HPDE6-E6E7 (cell line): ENCODE measurements at regions not wholly inside any gene's neighbourhood (a gene's known extent, or its start where the extent isn't known, plus 50 kb on each side); places are given as distances from the start of the nearest gene placed in this dataset.

ENCODE experiments used
- DNase-seq: peaks from one replicate; pipeline ENCODE4 v3.0.0; 2011; ENCODE audit warnings: missing footprints; ENCODE audit errors: extremely low spot score

DNA sequence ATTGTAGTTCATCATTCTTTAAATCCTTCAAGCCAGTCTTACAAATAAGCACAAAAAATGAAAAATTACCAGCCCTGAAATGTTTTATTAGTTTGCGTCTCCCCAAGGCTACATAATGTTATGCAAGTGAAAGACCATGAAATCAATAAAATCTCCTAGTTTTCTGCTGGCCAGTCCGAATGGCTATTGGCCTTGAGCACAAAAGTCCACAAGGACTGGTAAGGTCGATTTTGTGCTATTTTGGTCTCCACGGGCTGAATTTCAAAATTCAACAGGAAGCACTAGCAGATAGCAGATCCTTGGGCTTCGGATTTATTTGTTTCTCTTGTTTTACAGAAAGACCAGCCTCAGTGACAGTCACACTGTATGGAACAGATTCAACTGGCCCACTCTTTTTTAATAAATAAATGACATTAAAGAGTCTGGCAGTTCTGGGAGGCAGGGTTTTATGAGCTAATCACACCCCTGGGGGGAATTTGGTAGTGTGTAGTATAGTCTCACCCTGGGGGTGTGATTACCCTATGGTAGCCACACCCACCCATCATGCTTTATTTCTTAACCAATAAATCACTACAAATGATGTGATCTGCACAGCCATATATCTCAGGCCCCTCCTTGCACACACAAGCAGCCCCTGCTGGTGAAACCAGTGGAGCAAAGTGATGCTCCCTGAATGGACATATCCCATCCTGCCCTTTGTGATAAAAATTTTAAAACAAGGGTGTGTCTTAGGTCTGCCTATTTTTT, 51.1 kb upstream of the TMEM33 start:
- no peak for DNase-seq

DNA sequence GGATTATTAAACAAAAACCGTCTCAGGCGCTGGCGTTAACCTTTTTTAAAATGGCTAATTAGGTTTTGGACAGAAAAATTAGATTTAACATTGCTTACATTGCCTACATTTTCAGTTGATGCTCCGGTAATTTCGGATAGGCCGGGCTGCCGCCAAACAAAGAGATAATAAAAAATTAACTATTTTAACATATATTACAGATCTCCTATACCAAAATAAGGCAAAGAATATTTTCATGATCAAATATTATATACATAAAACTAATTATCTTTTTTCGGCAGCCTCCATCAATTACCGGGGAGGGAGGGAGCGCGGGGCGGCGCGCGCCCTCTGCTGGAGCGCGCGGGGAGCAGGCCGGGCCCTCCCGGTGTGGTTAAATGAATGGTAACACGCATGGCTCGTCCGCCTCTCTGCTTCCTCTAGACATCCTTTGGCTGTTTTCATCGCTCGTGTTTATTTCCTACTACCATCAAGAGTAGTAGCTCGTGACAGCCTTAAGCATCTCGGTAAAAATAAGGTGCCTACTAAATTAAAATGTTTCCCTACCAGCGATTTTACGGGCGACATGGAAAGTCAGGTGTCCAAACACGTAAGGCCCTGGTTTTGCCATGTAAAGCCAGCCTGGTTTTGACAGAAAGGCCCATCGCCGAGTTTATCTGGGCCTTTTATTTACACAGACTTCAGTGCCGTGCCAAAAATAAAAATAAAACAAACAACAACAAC, 52.4 kb upstream of the TMEM33 start:
- peak; percentile 68 for DNase-seq

DNA sequence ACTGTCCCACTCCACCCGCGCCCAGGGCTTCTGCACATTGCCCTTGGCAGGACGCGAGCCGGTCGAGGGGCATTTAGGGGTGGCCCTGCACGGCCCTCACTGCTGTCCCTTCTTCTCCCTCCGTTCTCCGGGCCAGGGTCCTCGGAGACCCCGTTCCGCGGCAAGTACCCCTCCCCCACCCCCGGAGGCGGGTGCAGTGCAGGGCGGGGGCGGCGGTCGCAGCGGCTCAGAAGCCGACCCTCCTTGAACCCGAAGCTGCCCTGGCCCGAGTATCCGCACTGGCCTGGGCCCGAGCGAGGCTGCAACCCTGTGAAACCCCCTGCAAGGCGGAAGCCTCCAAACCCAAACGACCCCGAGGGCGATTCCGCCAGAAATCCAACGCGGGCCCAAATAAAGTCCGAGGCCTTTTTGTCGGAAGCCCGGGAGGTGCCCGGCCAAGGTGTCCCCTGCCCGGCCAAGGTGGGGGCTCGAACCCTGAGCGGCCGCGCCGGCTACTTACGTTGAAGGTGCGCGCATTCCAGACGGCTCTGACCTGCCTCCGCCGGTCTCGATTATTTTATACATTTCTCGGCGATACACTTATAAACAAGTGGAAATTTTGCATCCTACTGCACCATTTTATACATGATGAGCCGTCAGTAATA, 53.1 kb upstream of the TMEM33 start:
- no peak for DNase-seq

DNA sequence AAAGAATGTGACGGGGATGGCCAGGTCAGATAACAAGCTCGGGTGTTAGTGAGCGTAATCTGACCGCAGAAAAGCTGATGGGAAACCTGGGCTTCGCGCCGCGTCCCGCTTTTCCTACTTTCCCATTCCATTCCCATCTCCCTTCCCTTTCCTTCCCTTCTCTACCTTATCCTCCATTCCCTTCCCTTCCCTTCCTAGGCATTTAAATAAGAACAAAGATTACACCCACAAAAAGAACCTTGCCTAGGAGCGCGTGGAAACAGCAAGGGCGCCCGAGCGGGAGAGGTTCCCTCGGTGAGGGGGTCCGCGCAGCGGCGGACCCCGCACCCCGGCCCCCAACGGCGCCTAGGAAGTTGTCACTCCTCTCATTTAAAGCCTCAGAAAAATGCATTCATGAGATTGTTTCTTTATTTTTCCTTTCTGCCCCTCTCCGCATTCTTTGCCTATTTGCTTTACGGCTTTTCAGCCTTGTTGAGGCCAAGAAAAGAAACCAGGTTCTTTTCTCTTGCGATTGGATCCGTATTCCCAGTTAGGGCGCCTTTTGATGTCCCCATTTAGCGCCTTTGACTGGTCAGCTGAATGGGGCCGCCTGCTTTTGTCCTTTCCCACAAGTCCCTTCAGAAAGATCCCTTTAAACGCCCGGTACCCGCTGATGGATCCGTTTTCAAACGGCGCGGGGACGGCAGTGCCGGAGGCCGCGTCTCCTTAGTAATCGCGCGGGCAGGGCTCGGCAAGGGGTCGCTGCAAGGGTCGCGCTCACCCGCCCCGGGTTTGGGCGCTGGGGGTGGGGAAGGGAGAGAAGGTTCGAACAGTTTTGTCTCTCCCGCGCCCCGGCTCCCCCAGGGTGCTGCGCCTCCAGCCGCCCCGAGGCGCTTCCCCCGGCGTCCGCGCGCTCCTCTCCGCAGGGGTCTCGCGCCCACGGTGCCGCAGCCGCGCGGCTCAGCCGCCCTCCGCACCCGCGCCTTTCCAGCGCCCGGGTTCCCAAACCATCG, 54.1 kb upstream of the TMEM33 start:
- no peak for DNase-seq

DNA sequence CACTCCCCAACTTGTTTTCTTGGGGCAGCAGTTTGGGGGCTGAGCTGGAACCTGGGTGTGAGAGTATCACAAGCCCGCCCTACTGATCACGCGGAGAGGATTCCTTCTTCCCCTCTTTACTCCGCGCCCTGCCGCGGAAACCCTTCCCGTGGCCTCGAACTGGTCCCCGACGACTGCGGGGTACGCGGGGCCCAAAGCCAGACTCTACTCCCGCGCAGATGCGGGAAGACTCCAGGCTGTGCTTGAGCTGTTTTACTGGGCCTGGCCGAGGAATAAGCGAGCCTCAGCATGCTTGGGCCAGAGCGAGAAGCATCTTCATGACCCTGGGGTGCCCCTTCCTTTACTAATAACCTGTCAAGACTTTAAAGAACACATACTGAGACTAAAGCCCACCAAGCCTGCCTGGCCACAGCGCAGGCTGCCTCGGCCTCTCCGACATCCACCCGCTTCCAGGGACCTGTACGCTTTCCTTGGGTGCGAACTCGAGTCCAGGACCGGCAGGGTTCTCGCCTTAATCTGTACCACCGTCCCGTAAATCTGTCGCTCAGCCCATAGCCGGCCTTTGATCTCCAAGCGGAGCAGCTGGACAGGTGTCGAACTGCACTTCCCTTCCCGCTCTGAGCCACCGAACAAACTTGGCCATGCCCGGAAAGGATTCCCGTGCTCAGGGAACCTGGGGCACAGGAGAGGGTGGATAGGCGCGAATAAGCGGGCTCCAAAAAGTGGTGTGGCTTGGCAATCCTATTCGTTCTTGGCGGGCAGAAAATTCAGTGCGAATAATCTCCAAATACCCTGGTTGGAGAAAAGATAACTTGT, 55.0 kb upstream of the TMEM33 start:
- no peak for DNase-seq

DNA sequence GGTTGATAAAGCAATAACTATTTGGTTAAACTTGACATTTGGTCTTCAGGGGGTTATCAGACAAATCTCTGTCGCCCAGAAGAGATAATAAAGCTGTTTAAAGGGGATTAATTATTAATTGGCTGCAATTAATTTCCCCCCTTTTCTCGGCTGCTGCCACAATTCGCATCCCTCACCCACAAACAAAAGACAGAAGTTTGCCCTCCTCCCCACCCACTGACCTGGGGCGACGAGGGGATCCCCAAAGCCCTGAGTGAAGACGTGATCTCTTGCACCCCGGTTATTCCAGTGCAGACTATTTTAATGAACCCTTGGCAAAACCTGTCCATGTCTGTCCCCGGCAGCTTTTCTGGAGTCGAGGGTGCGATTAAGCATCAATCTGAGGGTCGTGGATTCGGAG, 55.7 kb upstream of the TMEM33 start:
- DNase-seq: no peak

DNA sequence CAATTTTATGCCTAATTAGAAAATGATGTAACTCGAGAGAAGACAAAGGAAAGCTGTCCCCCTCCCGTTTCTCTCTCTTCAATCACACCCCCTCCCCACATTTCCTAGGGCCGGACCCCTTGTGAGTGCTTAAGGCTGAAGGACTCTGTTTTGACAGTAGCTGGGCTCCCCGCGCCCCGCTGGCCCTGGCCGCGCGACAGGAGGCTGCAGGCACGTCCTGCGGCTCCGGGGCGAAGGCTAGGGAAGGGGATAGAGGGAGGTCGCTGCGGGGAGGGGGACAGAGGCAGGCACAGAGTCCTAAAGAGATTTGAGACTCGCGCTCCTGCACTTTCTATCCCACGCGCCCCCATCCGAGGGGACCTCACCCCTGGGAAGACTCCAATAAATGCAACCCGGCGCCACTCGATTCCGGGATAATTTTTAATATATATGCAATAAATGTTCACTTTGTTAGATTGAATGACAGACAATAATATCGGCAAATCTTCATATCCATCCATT, 56.2 kb upstream of the TMEM33 start:
- no peak for DNase-seq

DNA sequence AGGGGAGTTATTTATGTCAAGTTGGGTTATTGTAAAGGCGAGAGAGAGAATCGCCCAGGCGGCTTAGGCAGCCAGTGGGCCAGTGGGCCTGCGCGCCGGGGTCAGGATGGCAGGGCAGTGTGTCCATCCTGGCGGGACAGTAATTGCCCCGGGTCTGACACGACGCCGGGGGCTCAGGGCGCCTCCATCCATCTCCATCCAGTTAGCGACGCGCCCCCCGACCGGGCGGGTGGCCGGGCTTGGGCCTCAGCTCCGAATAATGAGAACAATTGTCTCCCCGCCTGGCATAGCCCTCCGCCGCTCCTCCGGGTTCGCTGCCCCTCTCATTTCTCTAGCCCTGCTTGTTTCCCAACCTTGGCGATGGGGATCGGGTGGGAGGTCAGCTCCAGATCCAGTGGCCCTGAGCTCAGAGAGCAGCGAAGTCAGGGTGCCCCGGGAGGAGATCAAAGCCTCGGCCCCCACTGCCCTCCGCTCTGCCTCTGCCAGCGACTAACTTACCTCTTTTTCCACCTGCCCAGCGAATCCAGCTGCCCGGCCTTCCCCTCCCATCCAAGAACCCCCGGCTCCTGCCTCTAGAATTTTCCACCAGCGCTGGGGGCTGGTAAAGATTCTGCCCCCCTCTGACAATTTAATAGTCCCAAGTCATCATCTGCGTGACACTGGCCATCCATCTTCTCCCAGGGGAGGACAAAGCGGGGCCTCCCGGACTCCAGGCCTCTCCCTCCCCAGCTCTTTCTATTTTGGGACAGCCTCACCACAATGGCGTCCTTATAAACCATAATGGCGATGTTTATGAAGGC, 56.9 kb upstream of the TMEM33 start:
- no peak for DNase-seq

DNA sequence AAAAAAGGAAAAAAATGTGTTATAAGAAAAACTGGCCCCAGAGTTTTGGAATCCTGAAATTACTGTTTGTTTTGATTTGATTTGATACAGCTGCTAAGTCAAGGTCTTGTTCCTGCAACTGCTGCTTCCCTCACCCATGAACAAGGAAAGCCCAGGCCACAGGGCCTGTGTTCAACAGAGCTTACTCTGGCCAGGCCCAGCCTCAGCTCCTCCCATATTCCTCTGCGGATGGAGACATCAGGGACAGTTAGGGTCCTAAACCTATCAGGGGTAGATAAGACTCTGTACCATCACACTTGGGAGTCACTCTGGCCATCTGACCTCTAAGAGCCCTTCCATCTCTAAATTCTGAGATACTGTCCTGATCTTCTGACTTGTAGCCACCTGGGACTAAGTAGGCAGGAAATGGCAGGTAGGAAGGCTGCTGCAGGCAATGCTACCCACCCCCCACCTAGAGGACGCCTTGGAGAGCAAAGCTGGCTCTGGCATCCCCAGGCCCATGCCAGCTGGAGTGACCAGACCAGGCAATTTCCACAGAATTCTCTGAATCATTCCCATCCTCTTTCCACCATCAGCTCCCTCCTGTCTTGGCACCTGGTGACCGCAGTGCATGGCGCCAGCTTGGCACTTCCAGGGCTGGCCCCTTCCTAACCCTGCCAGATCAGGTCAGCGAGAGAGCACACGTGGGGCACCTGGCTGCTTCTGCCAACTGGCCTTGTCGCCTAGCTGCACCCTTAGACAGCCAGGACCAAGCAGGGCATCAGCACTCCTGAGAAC, 58.0 kb upstream of the TMEM33 start:
- DNase-seq: no peak

DNA sequence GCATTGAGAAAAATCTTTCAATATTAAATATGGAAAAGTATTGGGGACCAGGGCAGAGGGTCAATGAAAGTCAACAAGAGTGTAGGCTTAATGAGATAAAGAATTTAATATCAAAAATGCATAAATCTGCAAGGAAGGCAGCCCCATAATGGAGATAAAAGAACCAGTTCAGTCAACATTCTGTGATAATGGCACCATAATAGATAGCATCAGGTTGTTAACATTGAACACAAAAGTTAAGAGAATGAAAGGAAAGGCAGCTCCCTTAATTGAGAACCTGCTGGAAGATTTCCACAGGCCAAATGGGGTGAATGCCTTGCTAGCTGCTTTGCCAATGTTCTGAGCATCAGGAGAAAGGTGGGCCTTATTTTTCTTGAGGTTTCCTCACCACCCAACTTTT, 60.4 kb upstream of the TMEM33 start:
- DNase-seq: no peak

DNA sequence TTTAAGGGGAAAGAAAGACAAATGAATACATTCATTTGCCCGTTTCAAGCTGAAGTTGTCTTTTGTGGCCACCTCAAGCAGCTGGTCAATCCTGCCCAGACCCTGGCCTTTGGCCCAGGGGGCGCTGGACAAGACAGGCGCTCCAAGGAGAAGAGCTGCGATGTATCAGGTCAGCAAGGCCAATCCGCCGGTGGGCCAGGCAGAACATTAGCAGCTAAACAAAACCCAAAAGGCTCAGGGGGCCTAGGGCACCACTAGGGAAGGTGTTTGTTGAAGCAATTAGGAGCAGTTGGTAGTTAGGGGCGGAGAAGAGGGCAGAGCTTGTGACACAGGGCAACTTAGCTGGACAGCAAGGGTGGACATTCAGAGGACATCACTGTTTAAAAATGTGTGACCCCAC, 60.8 kb upstream of the TMEM33 start:
- DNase-seq: no peak

DNA sequence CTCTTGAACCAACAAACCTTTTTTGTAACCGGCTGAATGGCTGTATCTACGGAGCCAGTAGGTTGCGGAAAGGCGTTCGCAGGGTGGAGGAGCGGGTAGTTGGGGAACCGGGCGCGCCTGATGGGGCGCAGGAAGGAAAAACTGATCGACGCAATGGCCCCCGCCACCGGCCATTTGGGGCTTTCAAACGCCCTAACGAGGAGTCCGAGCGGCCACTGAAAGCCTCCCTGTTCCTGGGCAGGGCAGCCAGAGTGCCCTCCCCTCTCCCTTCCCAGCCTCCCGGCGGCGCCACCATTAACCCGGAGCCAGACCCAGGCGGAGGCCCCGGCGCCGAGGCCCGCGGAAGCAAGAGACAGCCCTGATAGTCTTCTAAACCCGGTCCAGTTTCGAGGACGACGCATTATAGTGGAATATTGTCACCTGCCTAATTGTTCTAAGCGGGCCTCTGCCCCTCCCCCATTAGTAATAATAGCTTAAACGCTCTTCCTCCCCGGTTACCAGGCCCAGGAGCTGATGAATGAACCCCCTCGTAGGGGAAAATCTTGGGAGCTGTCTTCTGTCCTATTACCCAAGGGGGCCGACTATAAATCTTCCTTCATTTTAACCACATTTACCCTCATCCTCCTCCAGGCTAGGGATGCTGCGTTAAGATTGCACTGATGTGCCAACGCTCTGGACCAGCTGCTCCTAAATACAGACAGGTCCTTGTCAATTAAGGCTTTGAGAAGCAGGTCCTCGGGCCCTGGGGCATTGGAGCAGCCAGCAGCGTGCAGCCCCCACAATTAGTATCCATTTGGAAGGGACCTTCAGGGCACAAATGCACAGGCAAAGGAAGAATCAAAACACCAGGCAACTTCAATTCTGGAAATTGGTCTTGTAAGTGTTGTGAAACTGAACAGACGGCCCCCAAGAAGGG, 61.6 kb upstream of the TMEM33 start:
- DNase-seq: no peak

DNA sequence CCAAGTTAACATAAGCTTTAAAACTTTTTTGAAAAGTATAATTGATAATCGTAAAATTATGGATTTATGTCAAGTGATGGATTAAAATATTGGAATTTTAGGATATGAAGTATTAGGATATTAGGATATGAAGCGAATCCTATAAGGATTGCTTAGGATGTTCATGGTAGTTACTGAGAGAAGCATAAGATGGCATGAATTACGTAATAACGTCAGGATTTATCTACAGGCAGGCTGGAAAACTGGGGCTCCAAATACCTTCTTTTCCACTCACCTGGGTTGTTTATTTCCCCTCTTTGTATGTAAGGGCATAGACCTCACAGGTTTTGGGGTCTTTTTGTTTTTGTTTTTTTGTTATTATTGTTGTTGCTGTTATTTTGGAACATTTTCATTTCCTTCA, 65.2 kb upstream of the TMEM33 start:
- no peak for DNase-seq

DNA sequence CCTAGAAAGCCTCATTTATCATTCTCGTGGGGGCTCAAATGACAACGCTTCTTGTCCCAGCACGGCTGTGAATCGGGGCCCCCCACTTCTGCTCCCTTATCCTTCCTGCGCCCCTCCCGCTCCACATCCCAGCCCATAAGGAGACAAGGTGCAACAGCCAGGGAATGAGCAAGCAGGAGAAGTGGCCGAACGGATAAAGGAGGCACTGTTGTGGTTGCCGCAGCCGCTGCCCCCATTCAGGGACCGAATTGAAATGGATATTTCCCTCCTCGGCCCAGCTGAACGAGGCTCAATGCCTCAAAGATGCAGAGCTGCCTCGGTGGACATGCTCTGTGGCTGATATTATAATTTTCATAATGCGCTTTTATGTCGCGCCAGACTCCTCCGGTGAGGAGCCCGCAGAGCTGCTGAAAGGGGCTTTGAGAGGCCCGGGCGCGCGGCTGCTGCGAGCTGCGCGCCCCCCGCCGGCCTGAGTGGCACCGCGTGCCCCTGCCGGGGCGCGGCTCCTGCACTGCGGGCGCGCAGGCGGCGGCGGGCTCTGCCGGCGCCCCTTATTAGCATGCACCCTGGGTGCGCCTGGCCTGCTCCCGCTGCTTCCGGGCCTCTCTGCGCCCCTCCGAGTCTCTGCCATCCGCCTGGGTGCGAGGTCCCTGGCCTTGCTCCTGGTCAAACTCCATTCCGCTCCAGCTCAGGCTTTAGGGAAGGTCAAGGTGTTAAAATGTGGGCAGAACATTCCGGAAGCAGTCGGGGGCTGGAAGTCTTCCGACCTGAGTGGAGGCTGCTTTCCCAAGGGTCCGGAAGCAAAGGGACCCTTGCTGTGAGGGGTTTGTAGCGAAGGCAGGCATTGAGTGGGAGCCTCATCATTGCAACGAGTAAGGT, 68.2 kb upstream of the TMEM33 start:
- DNase-seq: no peak

DNA sequence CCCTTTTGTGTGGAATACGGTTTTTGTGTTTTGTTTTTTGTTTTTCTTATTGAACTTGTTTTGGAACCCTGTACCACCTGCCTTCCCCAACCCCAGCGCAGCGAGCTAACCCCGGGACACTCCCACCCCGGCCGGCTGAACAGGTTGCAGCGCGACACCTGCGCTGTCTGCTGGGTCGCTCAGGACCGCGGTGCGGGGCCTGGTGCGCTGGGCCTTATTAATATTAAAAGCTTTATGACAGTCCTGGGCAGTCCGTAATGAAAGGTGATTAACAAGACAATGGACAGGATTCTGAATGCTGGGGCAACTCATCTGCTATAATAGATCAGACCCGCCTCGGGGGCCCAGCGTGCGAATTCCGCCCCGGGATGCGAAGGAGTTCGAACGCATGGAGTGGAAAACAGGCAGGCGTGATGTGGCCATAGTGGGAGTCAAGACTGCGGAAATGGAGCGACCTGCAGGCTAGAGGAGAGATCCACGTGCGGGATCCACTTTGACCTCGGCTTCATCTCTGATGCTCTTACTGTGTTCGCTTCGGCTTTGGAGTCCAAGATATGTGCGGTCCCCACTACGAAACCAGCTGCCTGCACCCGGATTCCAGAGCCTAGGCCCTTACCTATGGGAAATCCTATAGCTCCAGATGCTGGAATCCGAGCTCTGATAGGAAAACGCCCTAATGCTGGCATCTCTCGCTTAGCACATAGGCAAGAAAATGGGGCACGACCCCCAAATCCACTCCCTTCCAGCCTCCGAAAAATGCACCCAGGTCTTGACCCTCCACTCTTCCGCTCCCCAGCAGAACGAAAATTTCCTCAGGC, 69.0 kb upstream of the TMEM33 start:
- no peak for DNase-seq

DNA sequence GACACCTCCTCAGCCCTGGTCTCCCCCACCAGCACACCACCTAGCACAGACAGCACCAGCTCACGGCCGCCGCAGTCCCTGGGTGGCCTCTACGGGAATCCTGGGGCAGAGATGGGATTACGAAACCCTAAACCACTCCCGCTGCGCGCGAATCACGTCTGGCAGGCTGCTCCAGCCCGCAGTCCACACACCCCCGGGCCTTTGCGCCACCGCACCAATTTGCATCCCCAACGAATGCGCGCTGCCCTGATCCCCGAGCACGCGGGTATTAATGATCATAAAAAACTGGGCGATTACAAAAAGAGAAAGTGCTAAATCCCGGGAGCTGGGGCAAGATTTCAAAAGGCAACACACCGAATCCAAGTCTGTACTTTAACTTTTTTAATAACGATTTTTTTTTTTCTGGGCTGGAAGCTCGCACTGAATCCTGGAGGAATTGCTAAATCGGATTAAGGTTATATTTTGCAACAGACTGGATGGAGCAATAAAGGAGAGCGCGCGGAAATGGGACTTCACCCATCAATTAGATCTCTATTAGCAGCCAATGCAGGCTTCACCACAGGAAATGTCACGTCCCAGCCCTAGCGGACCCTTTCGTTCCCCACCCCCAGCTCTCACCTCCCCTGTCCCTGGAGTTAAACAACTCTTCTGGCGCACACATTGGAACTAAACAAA, 69.8 kb upstream of the TMEM33 start:
- no peak for DNase-seq
